Breast epithelium (tissue), 4 donors: ENCODE measurements at regions not wholly inside any gene's neighbourhood (a gene's known extent, or its start where the extent isn't known, plus 50 kb on each side); places are given as distances from the start of the nearest gene placed in this dataset.
"Not testable (repeated sequence)": the region's sequence is repeated elsewhere in the genome, so short reads cannot be mapped to it uniquely, and the experiment has no call there.

ENCODE experiments used
- DNase-seq, 2 donors: peaks; one replicate each; pipeline ENCODE4 v3.0.0-alpha.2; 2019; ENCODE audit warnings: low spot score in 2 of 2
- H3K27ac ChIP-seq, 2 donors: fragments of 200-600 bp; sonication (generic) in 1 of 2; one replicate each; pipeline ENCODE4 v1.5.1; 2016 to 2019; ENCODE audit warnings: mild to moderate bottlenecking in 1 of 2
- H3K27me3 ChIP-seq, 2 donors: fragments of 200-600 bp; sonication (generic) in 1 of 2; one replicate each; pipeline versions ENCODE4 v1.5.1 to v1.6.0; 2017 to 2019; ENCODE audit warnings: control low read depth in 1 of 2, mild to moderate bottlenecking in 1 of 2
- H3K36me3 ChIP-seq: fragments of 200-600 bp; one replicate; pipeline ENCODE4 v1.5.1; 2019
- H3K4me1 ChIP-seq, 2 donors: fragments of 200-600 bp; sonication (generic); one replicate each; pipeline ENCODE4 v1.5.1; 2016 to 2019; ENCODE audit warnings: control low read depth in 1 of 2
- H3K4me3 ChIP-seq, 3 donors: fragments of 200-600 bp; sonication (generic); 1 replicate in 2 of 3; 2 replicates in 1 of 3; pipeline ENCODE4 v1.5.1; 2016 to 2019; ENCODE audit warnings: mild to moderate bottlenecking in 3 of 3, moderate library complexity in 2 of 3
- H3K9me3 ChIP-seq, 2 donors: fragments of 200-600 bp; sonication (generic) in 1 of 2; one replicate each; pipeline ENCODE4 v1.5.1; 2016 to 2019; ENCODE audit warnings: control low read depth in 1 of 2
- POLR2A ChIP-seq: fragments of 450-650 bp; IDR thresholded peaks from one replicate; pipeline ENCODE4 v1.6.1; 2016; ENCODE audit warnings: antibody characterized with exemption, mild to moderate bottlenecking, moderate library complexity
- POLR2AphosphoS5 ChIP-seq, 3 donors: sonication (generic); formaldehyde crosslinking; IDR thresholded peaks; one replicate each; pipeline ENCODE4 v1.6.1; 2017; ENCODE audit warnings: antibody characterized with exemption in 3 of 3
- intact Hi-C: fragments of 100-400 bp; cut with DNase I; formaldehyde crosslinking; loops from one replicate; pipeline ENCODE4 v1.15.1; 2023; ENCODE audit warnings: low total_unique reads
- TF ChIP-seq, protein P1 (sequence below), 3 donors: fragments of 450-650 bp; IDR thresholded peaks; one replicate each; pipeline ENCODE4 v1.5.1; 2016 to 2017; ENCODE audit warnings: antibody characterized with exemption in 3 of 3, mild to moderate bottlenecking in 3 of 3, moderate library complexity in 3 of 3

DNA sequence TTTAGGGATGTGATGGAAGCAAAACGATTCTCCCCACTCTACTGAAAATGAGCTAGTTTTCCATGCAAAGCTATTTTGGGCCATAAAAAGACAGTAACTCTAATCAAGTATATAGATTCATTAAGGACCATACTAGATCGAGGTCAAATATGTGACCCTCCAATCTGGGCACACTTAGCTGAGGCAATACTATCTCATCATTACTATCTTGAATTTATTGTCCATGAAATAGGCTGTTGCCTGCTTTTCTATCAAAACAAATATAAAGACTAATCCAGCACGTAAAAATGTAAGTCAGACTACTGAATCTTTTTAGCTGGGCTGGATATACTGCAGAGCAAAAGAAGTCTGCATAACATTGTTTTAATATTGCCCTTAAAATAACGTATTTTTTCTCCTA is 943.1 kb downstream of the NR2F1-AS1 start:
- intact Hi-C loops: no loop called here
- H3K27me3 ChIP-seq: no peaks in the 10 kb centered on the region
- no peaks in the 10 kb centered on the region for H3K4me1 ChIP-seq
- H3K27ac ChIP-seq: no peak overlapping the region
- H3K36me3 ChIP-seq: no peaks in the 10 kb centered on the region
- H3K4me3 ChIP-seq: no peak overlapping the region
- TF ChIP-seq POLR2A (no peak), POLR2AphosphoS5 (IDR thresholded peaks at IDR 0.05) (no peak)
- TF ChIP-seq, protein P1, sequence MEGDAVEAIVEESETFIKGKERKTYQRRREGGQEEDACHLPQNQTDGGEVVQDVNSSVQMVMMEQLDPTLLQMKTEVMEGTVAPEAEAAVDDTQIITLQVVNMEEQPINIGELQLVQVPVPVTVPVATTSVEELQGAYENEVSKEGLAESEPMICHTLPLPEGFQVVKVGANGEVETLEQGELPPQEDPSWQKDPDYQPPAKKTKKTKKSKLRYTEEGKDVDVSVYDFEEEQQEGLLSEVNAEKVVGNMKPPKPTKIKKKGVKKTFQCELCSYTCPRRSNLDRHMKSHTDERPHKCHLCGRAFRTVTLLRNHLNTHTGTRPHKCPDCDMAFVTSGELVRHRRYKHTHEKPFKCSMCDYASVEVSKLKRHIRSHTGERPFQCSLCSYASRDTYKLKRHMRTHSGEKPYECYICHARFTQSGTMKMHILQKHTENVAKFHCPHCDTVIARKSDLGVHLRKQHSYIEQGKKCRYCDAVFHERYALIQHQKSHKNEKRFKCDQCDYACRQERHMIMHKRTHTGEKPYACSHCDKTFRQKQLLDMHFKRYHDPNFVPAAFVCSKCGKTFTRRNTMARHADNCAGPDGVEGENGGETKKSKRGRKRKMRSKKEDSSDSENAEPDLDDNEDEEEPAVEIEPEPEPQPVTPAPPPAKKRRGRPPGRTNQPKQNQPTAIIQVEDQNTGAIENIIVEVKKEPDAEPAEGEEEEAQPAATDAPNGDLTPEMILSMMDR (IDR thresholded peaks at IDR 0.05): no peak
- DNase-seq: no peak
- H3K9me3 ChIP-seq: no peaks in the 10 kb centered on the region

- H3K36me3 ChIP-seq: no peaks in the 10 kb centered on the region
- no peak overlapping the region for H3K4me3 ChIP-seq
- TF ChIP-seq, protein P1 (IDR thresholded peaks at IDR 0.05): no peak
- TF ChIP-seq POLR2AphosphoS5 (IDR thresholded peaks at IDR 0.05) (no peak), POLR2A (no peak)
- no peak for DNase-seq
- no peaks in the 10 kb centered on the region for H3K4me1 ChIP-seq
- intact Hi-C loops: no loop called here
- no peaks in the 10 kb centered on the region for H3K27me3 ChIP-seq
- no peak overlapping the region for H3K27ac ChIP-seq
- H3K9me3 ChIP-seq: no peaks in the 10 kb centered on the region
These were observed 943.8 kb downstream of the NR2F1-AS1 start for GRCh38 chr5:92637247-92637646.

GRCh38 chr5:92635001-92635461 is 946.0 kb downstream of the NR2F1-AS1 start:
- Histone ChIP-seq H3K27ac (no peak overlapping the region), H3K36me3 (no peaks in the 10 kb centered on the region), H3K4me1 (no peaks in the 10 kb centered on the region), H3K4me3 (no peak overlapping the region), H3K27me3 (no peaks in the 10 kb centered on the region), H3K9me3 (no peaks in the 10 kb centered on the region)
- no peak for TF ChIP-seq POLR2AphosphoS5 (IDR thresholded peaks at IDR 0.05)
- TF ChIP-seq, protein P1 (IDR thresholded peaks at IDR 0.05): no peak
- no peak for TF ChIP-seq POLR2A
- intact Hi-C loops: no loop called here
- DNase-seq: no peak

- intact Hi-C loops: no loop called here
- H3K4me3 ChIP-seq: no peak overlapping the region
- TF ChIP-seq POLR2AphosphoS5 (IDR thresholded peaks at IDR 0.05) (no peak), POLR2A (no peak)
- TF ChIP-seq, protein P1 (IDR thresholded peaks at IDR 0.05): no peak
- H3K27me3 ChIP-seq: no peaks in the 10 kb centered on the region
- no peaks in the 10 kb centered on the region for H3K9me3 ChIP-seq
- DNase-seq: no peak
- H3K36me3 ChIP-seq: no peaks in the 10 kb centered on the region
- no peak overlapping the region for H3K27ac ChIP-seq
- no peaks in the 10 kb centered on the region for H3K4me1 ChIP-seq
These were observed 947.0 kb downstream of the NR2F1-AS1 start for GRCh38 chr5:92633875-92634487.

DNA sequence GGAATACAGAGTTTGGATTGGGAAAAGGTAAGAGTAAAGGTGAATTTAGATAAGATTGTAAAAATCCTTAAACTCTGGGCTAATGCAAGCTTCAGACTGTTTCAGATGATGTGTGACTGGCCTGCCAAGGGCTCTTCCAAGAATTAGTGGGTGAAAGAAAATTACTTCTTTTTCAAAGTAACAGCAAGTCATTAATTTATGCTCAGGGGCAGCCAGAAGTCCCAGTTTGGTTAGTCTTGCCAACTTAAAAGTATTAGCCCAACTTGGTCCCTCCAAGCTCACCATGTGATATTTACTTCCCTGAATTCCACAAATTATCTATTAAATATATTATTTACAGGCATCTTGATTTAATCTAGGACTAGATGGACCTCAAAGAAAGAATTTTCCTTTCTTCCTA is 947.8 kb downstream of the NR2F1-AS1 start:
- Histone ChIP-seq H3K4me1 (no peaks in the 10 kb centered on the region), H3K27me3 (no peaks in the 10 kb centered on the region), H3K27ac (no peak overlapping the region), H3K9me3 (no peaks in the 10 kb centered on the region), H3K36me3 (no peaks in the 10 kb centered on the region), H3K4me3 (no peak overlapping the region)
- TF ChIP-seq POLR2A: no peak
- TF ChIP-seq, protein P1 (IDR thresholded peaks at IDR 0.05): no peak
- no peak for TF ChIP-seq POLR2AphosphoS5 (IDR thresholded peaks at IDR 0.05)
- intact Hi-C loops: no loop called here
- DNase-seq: no peak

- H3K27me3 ChIP-seq, H3K27ac ChIP-seq, H3K4me1 ChIP-seq, H3K36me3 ChIP-seq, intact Hi-C loops, H3K4me3 ChIP-seq, H3K9me3 ChIP-seq, DNase-seq: not testable (repeated sequence)
These were observed 949.8 kb downstream of the NR2F1-AS1 start for GRCh38 chr5:92631237-92631701.
